ENCODE measurements at regions not wholly inside any gene's neighbourhood (a gene's known extent, or its start where the extent isn't known, plus 50 kb on each side); places are given as distances from the start of the nearest gene placed in this dataset.

- DNase-seq: no peak
Measured at GRCh38 chr2:5751873-5752482, 59.8 kb downstream of the SOX11 start.

GRCh38 chr2:5756272-5756671, 64.1 kb downstream of the SOX11 start:
- DNase-seq: peak; percentile 66

GRCh38 chr2:5758346-5758745, 66.2 kb downstream of the SOX11 start:
- DNase-seq: no peak

GRCh38 chr2:5759949-5760348, 67.8 kb downstream of the SOX11 start:
- no peak for DNase-seq

GRCh38 chr2:5763531-5763930, 71.3 kb downstream of the SOX11 start:
- DNase-seq: no peak

GRCh38 chr2:5764041-5764440, 71.9 kb downstream of the SOX11 start:
- DNase-seq: no peak

GRCh38 chr2:5766056-5766455, 73.9 kb downstream of the SOX11 start:
- no peak for DNase-seq

- no peak for DNase-seq
Measured at GRCh38 chr2:5766561-5766960, 74.4 kb downstream of the SOX11 start.

GRCh38 chr2:5777131-5777535, 84.9 kb downstream of the SOX11 start:
- no peak for DNase-seq

GRCh38 chr2:5781679-5782078, 89.5 kb downstream of the SOX11 start:
- no peak for DNase-seq

- no peak for DNase-seq
Measured at GRCh38 chr2:5782103-5782502, 89.9 kb downstream of the SOX11 start.

- DNase-seq: no peak
Measured at GRCh38 chr2:5788447-5788846, 96.3 kb downstream of the SOX11 start.

- no peak for DNase-seq
Measured at GRCh38 chr2:5791371-5791770, 99.2 kb downstream of the SOX11 start.

GRCh38 chr2:5794012-5794411, 101.8 kb downstream of the SOX11 start:
- no peak for DNase-seq

GRCh38 chr2:5798084-5798483, 105.9 kb downstream of the SOX11 start:
- DNase-seq: no peak

- DNase-seq: no peak
Measured at GRCh38 chr2:5799348-5799747, 107.2 kb downstream of the SOX11 start.

GRCh38 chr2:5803547-5803946, 111.4 kb downstream of the SOX11 start:
- no peak for DNase-seq

GRCh38 chr2:5818961-5819600, 126.9 kb downstream of the SOX11 start:
- DNase-seq: no peak

- no peak for DNase-seq
Measured at GRCh38 chr2:5824126-5824525, 131.9 kb downstream of the SOX11 start.

GRCh38 chr2:5825686-5826085, 133.5 kb downstream of the SOX11 start:
- DNase-seq: no peak

GRCh38 chr2:5826979-5827655, 134.9 kb downstream of the SOX11 start:
- DNase-seq: no peak

GRCh38 chr2:5834501-5834900, 142.3 kb downstream of the SOX11 start:
- no peak for DNase-seq

GRCh38 chr2:5839550-5839949, 147.4 kb downstream of the SOX11 start:
- no peak for DNase-seq

- no peak for DNase-seq
Measured at GRCh38 chr2:5841126-5841525, 148.9 kb downstream of the SOX11 start.

Measured in right kidney (tissue), 1 donor.